ENCODE measurements at regions not wholly inside any gene's neighbourhood (a gene's known extent, or its start where the extent isn't known, plus 50 kb on each side); places are given as distances from the start of the nearest gene placed in this dataset.

GRCh38 chr2:138959031-138959430, 178.8 kb upstream of the NXPH2 start:
- H3K4me3 ChIP-seq (ENCODE audit: low read depth, low read length): no peak overlapping the region
- DNase-seq (ENCODE audit: low read depth): no peak
- no peak for TF ChIP-seq CTCF (IDR thresholded peaks at IDR 0.05; ENCODE audit: low read depth, low read length)
- no peak for TF ChIP-seq POLR2A (IDR thresholded peaks at IDR 0.05; ENCODE audit: extremely low read depth, insufficient read length)
- no peak for TF ChIP-seq MYC (IDR thresholded peaks at IDR 0.05; ENCODE audit: low read depth, low read length)
- no peak for TF ChIP-seq MAX (IDR thresholded peaks at IDR 0.05; ENCODE audit: low read depth, low read length)

- TF ChIP-seq POLR2A (IDR thresholded peaks at IDR 0.05; ENCODE audit: extremely low read depth, insufficient read length) (no peak), CTCF (IDR thresholded peaks at IDR 0.05; ENCODE audit: low read depth, low read length) (no peak)
- DNase-seq (ENCODE audit: low read depth): no peak
- no peak overlapping the region for H3K4me3 ChIP-seq (ENCODE audit: low read depth, low read length)
Observed at GRCh38 chr2:138956116-138956515, 175.9 kb upstream of the NXPH2 start.

- TF ChIP-seq POLR2A (IDR thresholded peaks at IDR 0.05; ENCODE audit: extremely low read depth, insufficient read length): no peak
- no peak for TF ChIP-seq CTCF (IDR thresholded peaks at IDR 0.05; ENCODE audit: low read depth, low read length)
- TF ChIP-seq MAX (IDR thresholded peaks at IDR 0.05; ENCODE audit: low read depth, low read length): no peak
- TF ChIP-seq MYC (IDR thresholded peaks at IDR 0.05; ENCODE audit: low read depth, low read length): no peak
- DNase-seq (ENCODE audit: low read depth): no peak
- H3K4me3 ChIP-seq (ENCODE audit: low read depth, low read length): no peak overlapping the region
Observed at GRCh38 chr2:138950486-138950885, 170.3 kb upstream of the NXPH2 start.

- DNase-seq (ENCODE audit: low read depth): no peak
- TF ChIP-seq CTCF (IDR thresholded peaks at IDR 0.05; ENCODE audit: low read depth, low read length) (no peak), POLR2A (IDR thresholded peaks at IDR 0.05; ENCODE audit: extremely low read depth, insufficient read length) (no peak), MAX (IDR thresholded peaks at IDR 0.05; ENCODE audit: low read depth, low read length) (no peak), MYC (IDR thresholded peaks at IDR 0.05; ENCODE audit: low read depth, low read length) (no peak)
- no peak overlapping the region for H3K4me3 ChIP-seq (ENCODE audit: low read depth, low read length)
Observed at GRCh38 chr2:138949517-138949916, 169.3 kb upstream of the NXPH2 start.

- DNase-seq (ENCODE audit: low read depth): peak; percentile 12
- no peak overlapping the region for H3K4me3 ChIP-seq (ENCODE audit: low read depth, low read length)
- no peak for TF ChIP-seq MAX (IDR thresholded peaks at IDR 0.05; ENCODE audit: low read depth, low read length)
- no peak for TF ChIP-seq MYC (IDR thresholded peaks at IDR 0.05; ENCODE audit: low read depth, low read length)
- no peak for TF ChIP-seq CTCF (IDR thresholded peaks at IDR 0.05; ENCODE audit: low read depth, low read length)
- no peak for TF ChIP-seq POLR2A (IDR thresholded peaks at IDR 0.05; ENCODE audit: extremely low read depth, insufficient read length)
Observed at GRCh38 chr2:138948070-138948539, 167.9 kb upstream of the NXPH2 start.

- no peak for DNase-seq (ENCODE audit: low read depth)
Observed at GRCh38 chr2:138943470-138943869, 163.3 kb upstream of the NXPH2 start.

More at GRCh38 chr2:138943470-138943869, 163.3 kb upstream of the NXPH2 start:
- no peak overlapping the region for H3K4me3 ChIP-seq (ENCODE audit: low read depth, low read length)
- TF ChIP-seq MAX (IDR thresholded peaks at IDR 0.05; ENCODE audit: low read depth, low read length) (no peak), POLR2A (IDR thresholded peaks at IDR 0.05; ENCODE audit: extremely low read depth, insufficient read length) (no peak), MYC (IDR thresholded peaks at IDR 0.05; ENCODE audit: low read depth, low read length) (no peak), CTCF (IDR thresholded peaks at IDR 0.05; ENCODE audit: low read depth, low read length) (no peak)

Measured in NB4 (cell line).